Activated T-cell treated with anti-CD3 and anti-CD28 coated beads for 48 hours (primary cell): ENCODE measurements at regions not wholly inside any gene's neighbourhood (a gene's known extent, or its start where the extent isn't known, plus 50 kb on each side); places are given as distances from the start of the nearest gene placed in this dataset.
A peak's percentile ranks its signal among the peaks of the same experiment; 100 is the strongest.

Source experiments
- DNase-seq: peaks from one replicate; pipeline ENCODE4 v3.0.0-alpha.2; 2020; ENCODE audit warnings: low read depth

DNA sequence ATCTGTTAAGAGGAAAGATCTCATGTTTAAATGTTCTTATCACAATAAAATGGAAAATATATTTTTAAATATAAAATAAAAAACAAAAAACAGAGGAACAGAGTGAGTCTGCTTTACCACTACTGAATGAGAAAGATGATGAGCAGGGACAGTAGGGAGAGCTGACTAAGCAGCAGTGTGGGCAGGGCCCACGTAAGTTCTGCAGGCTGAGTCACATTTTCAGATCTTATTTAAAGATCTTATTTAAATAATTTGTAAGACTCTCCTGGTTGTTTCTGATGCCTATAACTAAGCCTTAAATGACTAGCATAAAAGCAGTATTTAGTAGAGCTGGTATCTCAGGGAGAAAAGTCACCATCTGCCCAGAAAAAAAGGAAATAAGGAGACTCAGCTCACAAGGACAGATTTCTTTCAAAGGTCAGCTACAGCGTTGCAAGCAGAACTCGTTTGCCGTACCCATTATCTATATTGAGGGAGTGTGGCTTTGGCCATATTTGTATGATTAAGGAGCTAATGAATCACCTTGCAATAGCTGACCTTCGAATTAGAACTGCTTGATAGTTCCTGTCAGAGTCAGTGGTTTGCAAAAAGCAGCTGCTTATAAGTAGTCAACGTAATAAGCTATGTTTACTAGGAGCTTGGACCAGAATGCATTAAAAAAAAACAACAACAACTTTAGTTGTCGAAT is 322.1 kb upstream of the CHAC2 start:
- peak; percentile 10 for DNase-seq

GRCh38 chr2:53442783-53443182 is 324.8 kb upstream of the CHAC2 start:
- no peak for DNase-seq

DNA sequence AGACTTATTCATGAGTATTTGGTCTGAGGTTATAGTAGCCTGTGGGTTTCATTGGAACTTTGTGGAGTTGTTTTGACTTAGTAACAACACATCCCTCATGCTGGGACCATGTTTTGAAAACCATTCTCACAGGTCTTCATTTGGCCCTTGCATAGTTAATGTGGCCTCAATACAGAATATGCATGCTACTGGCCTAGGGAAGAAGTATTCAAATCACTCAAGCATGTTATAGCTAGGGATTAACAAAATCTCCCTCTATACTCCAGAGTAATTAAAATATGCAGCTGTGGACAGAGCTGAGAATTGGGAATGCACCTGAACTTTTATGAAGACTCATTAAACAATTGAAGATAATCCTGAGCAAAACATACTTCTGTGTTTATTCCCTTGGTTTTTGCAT is 325.5 kb upstream of the CHAC2 start:
- DNase-seq = no peak

DNA sequence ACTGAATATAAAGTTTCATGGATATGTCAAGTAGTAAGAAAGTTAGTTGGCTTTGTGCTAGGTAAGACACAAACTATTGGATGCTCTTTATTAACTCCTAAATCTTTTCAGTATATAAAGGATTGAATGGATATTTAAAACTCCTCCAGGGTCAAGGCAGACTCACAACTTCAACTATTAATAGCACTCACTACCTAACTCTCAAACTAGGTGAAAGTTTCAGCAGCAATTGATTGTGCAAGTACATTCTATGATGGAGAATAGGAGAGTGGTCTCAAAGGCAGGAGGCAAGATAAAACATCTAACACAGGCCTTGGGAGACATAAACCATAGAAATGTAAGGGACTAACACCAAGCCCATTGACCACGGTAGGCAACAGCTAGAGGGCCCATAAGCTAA is 328.9 kb upstream of the CHAC2 start:
- no peak for DNase-seq

DNA sequence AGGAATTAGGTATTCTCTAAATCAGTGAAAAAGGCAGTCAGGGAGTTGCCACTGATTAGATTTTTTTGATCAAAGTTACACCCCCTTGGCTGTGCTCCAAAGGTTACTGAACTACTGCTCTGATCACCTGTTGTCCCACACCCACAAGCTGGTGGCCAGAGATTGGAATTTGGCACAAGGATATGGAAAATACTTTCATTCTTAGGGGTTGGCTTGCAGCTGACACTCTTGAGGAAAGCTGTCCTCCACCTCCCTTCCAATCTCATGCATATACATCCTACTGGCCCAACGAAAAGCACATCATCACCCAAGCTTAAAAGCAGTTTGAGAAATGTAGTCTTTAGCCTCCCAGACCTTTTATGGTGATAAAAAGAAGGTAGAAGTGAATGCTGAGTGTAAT is 329.5 kb upstream of the CHAC2 start:
- no peak for DNase-seq

GRCh38 chr2:53437371-53437770 is 330.2 kb upstream of the CHAC2 start:
- DNase-seq = no peak

GRCh38 chr2:53436882-53437281 is 330.7 kb upstream of the CHAC2 start:
- no peak for DNase-seq

GRCh38 chr2:53435610-53436009 is 332.0 kb upstream of the CHAC2 start:
- no peak for DNase-seq

GRCh38 chr2:53434466-53434865 is 333.1 kb upstream of the CHAC2 start:
- DNase-seq = no peak

DNA sequence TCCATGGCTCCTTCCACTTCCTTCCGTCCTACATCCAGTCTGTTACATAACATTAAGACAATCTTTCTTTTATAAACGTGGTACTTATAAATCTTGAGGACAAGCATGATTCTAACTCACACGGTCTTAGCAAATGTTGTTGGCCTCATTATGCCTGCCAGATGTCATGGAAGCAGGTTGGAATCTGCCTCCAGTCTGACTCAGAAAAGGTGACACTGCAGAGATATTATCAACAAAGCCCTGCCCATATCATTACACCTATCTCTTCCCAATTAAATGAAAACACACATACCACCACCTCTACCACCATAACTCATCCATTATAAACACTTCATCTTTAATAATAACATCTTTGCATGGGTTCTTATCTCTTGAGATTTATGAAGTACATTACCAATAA is 334.7 kb upstream of the CHAC2 start:
- DNase-seq = no peak

DNA sequence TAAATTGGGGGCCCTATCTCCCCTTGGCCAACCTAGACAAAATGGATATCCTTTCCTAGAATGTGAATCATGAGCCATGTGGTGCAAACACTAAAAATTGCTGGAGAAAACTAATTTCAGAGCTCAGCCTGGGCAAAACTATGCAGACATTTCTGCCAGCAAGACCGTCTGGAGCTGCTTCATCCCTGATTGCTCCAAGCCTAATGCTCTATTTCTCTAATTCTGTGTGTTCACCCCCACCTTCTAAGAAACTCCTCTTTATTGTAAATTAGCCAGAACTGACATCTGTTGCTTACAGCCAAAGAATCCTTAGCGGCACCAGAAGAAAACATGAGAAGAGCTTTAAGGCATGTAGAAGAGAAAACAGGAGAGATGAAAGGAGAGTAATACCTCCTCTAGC is 337.7 kb upstream of the CHAC2 start:
- DNase-seq = no peak

GRCh38 chr2:53424902-53425301 is 342.7 kb upstream of the CHAC2 start:
- DNase-seq = no peak

DNA sequence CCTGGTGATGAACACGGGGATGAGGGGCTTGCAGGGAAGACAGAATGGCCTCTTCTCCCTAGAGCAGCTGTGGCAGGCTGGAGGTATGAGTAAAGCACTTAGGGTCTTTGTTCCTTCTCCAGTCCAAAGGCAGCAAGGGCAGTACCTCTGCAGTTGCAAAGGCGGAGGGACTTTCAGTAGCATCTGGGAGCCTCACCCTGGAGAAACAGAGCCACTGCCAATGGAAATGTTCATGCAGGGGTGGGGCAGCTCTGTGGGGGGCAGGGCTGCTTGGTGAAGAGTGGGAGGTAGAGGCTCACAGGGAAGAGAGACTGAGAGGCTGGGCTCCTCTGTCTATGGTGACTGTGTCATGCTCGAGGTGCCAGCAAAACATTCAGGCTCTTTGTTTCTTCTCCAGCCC is 344.1 kb upstream of the CHAC2 start:
- DNase-seq = no peak

DNA sequence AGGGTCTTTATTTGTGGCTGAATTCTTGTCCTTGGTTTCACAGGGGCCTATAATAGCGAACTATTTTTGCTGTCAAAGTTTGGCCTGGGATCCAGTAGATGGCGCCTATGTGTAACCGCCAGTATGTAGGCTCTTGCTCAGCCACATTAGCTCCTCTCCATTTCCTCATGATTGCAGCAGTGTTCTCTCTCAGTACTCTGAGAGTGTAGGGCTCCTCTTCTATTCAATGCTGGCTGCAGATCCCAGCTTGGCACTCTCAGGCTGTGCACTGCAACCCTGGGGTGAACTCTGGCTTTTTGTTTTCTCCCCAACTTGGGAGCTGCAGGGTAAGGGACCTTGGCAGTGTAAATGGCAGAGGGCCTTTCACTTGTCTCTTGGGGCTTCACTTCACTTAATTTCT is 344.6 kb upstream of the CHAC2 start:
- DNase-seq = no peak

- DNase-seq = no peak
These were observed 350.2 kb upstream of the CHAC2 start for GRCh38 chr2:53417385-53417784.

DNA sequence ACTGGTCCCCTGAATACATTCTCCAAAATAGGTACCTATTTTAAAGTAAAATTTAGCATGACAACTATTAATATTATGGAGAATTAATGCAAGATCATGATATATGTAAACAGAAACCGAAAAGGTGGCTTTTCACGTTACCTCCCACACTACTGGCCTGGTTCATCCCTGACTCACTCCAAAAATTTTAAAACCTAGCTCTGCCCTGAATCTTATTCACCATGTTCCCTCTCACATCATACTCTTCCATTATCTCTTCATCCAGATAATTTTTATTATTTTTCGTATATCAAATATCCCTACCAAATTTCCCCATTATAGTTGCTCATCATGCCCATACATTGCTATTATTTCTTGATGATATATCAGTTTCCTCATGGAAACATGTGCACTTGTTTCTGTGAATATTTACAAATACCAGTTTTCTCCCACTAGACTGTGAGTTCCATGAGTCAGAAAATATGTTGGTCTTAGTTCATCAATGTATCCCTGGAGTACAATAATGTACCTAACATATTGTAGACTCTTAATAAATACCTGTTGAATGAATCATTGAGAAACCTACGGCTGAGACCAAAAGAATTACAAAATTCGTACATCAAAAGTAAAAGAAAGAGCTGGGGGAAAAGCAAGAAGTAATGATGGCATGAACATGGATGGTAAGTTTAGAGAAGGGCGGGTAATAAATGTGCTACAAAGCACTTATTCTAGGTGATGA is 360.1 kb upstream of the CHAC2 start:
- DNase-seq = no peak

DNA sequence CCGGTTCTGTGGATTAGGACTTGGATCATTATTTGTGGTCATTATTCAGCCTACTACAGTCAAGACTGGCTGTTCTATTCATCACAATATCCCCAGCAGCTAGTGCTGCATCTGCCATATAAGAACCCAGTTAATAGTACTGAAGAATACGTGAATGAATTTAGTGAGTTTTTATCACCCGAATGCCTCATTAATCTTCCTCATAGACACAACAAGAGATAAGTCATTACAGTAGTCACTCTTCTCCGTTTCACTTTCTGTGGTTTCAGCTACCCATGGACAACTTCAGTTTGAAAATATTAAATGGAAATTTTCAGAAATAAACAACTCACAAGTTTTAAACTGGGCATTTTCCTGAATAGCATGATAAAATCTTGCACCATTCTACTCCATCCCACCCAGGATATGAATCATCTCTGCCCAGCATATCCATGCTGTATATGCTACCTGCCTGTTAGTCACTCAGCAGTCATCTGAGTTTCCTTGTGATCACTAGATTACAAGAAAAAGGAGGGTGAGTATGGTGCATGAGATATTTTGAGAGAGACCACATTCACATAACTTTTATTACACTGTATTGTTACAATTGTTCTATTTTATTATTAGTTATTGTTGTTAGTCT is 363.7 kb upstream of the CHAC2 start:
- no peak for DNase-seq

GRCh38 chr2:53397085-53397484 is 370.5 kb upstream of the CHAC2 start:
- no peak for DNase-seq

GRCh38 chr2:53381271-53381670 is 386.3 kb upstream of the CHAC2 start:
- no peak for DNase-seq

DNA sequence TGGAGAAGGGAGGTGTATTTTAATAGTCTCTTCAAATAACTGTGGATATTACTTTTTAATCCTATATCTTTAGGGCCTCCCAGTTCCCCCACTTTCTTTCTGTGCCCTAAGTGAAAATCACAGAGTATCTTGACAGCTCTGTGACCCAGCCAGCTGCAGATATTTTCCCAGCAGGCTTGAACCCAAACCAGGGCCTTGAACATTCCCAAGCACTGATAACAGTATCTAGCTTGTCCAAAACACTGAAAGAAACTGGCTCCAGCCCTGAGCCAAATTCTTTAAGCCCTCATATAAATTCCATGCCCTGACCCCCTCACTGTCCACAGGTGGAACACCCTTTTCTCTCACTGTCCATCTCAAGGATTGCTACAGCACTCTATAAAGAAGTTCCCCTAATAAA is 388.1 kb upstream of the CHAC2 start:
- no peak for DNase-seq

GRCh38 chr2:53378791-53379190 is 388.8 kb upstream of the CHAC2 start:
- no peak for DNase-seq

DNA sequence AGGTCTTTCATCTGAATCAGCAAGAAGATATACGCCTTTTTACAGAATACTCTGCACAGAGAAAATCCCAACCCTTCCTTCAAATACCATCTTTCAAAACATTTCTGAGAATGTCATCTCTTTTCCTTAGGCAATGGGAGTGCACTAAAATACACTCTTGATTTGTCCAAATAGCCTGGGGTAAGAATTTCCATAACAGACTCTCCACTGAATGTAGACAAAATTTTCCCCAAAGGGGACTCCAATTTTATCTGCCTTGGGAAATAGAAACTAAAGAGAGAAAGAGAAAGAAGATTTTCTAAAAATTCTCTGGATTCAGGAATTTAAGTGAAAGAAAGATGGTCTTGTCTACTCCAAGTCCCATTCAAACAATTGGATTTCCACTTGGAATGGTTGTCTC is 394.5 kb upstream of the CHAC2 start:
- DNase-seq = no peak

- DNase-seq = no peak
These were observed 401.1 kb upstream of the CHAC2 start for GRCh38 chr2:53366543-53366942.

DNA sequence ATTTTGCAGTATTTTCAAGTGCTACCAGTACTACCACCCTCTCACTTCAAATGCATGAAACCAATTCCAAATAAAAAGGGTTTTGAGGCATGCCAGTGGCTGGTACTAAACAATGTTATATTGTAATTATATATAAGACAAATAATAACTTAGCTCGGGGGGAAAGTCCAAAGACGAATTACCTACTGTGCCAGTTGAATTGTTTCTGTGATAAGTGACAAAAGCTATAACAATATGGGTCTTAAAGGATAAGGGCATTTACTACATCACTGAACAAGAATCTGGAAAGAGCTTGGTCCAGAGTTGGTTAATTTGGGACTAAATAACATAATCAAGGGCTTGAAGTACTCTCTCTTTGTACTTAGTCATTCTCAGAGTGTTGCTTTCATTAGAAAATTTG is 404.7 kb upstream of the CHAC2 start:
- no peak for DNase-seq
